H1 (cell line): ENCODE measurements at regions not wholly inside any gene's neighbourhood (a gene's known extent, or its start where the extent isn't known, plus 50 kb on each side); places are given as distances from the start of the nearest gene placed in this dataset.

Source experiments
- CTCF ChIA-PET: fragments of 300-600 bp; sonication (Branson Sonifier 250); formaldehyde crosslinking; loops from one replicate; lab custom pipeline; 2021; ENCODE audit not compliant: partially characterized antibody; lab: Charles Lee
- POLR2A ChIA-PET: fragments of 300-600 bp; sonication (Branson Sonifier 250); formaldehyde crosslinking; loops from one replicate; lab custom pipeline; 2021; ENCODE audit warnings: inconsistent platforms; ENCODE audit not compliant: partially characterized antibody; lab: Charles Lee
- DNase-seq, 2 experiments: peaks; one replicate each; pipeline versions ENCODE4 v3.0.0 to v3.0.0-alpha.2; 2010 to 2022; ENCODE audit warnings: low spot score in 2 of 2, low read depth in 1 of 2, mixed read lengths in 1 of 2
- FAIRE-seq: peaks from 2 replicates; lab custom pipeline; 2011; peaks lifted over from hg19 to GRCh38; lab: Jason Lieb, UNC
- H2AFZ ChIP-seq: 2 replicates; pipeline ENCODE4 v1.8.1; 2012; ENCODE audit warnings: low read length, inconsistent platforms
- H2AK5ac ChIP-seq: 2 replicates; pipeline ENCODE4 v1.6.1; 2013; ENCODE audit warnings: low read depth, low read length
- H2BK120ac ChIP-seq: replicated peaks from 2 replicates; pipeline ENCODE3; 2013; ENCODE audit warnings: low read depth, low read length, inconsistent platforms
- H2BK12ac ChIP-seq: 2 replicates; pipeline ENCODE4 v1.6.1; 2013; ENCODE audit warnings: low read depth, low read length
- H2BK15ac ChIP-seq: 2 replicates; pipeline ENCODE4 v1.6.1; 2013; ENCODE audit warnings: low read length
- H2BK20ac ChIP-seq: 2 replicates; pipeline ENCODE4 v1.6.1; 2013; ENCODE audit warnings: low read length
- H2BK5ac ChIP-seq: 2 replicates; pipeline ENCODE4 v1.6.1; 2013; ENCODE audit warnings: low read depth, low read length
- H3K14ac ChIP-seq: 2 replicates; pipeline ENCODE4 v1.6.1; 2013; ENCODE audit warnings: inconsistent platforms; ENCODE audit not compliant: insufficient read length
- H3K18ac ChIP-seq: 2 replicates; pipeline ENCODE4 v1.6.1; 2013; ENCODE audit warnings: low read length; ENCODE audit errors: extremely low read depth
- H3K23ac ChIP-seq: 2 replicates; pipeline ENCODE4 v1.6.1; 2013; ENCODE audit warnings: inconsistent platforms; ENCODE audit not compliant: insufficient read length
- H3K23me2 ChIP-seq: 2 replicates; pipeline ENCODE4 v1.6.1; 2013; ENCODE audit warnings: low read depth, low read length
- H3K27ac ChIP-seq: 2 replicates; pipeline ENCODE4 v1.6.1; 2011; ENCODE audit warnings: low read depth, low read length, inconsistent platforms
- H3K27me3 ChIP-seq, 4 experiments: replicated peaks in 1 of 4; 1 replicate in 1 of 4; 2 replicates in 3 of 4; pipeline versions ENCODE4 v1.6.1 to v1.8.1; 2011 to 2013; ENCODE audit warnings: low read length in 3 of 4, mild to moderate bottlenecking in 3 of 4, inconsistent platforms in 2 of 4, mixed read lengths in 2 of 4, moderate library complexity in 1 of 4; ENCODE audit not compliant: control insufficient read depth in 3 of 4, insufficient read depth in 3 of 4; ENCODE audit errors: extremely low read depth in 1 of 4
- H3K36me3 ChIP-seq, 4 experiments: 2 replicates each; pipeline versions ENCODE4 v1.6.1 to v1.8.1; 2011 to 2013; ENCODE audit warnings: mild to moderate bottlenecking in 4 of 4, low read length in 3 of 4, moderate library complexity in 2 of 4, control low read depth in 1 of 4, inconsistent platforms in 1 of 4; ENCODE audit not compliant: insufficient read depth in 4 of 4, control insufficient read depth in 2 of 4
- H3K4ac ChIP-seq: replicated peaks from 2 replicates; pipeline ENCODE3; 2013; ENCODE audit warnings: low read length, low read depth, mixed read lengths, inconsistent platforms; ENCODE audit not compliant: insufficient read length
- H3K4me1 ChIP-seq, 4 experiments: replicated peaks in 1 of 4; 1 replicate in 1 of 4; 2 replicates in 3 of 4; pipeline versions ENCODE4 v1.6.1 to v1.8.1; 2011 to 2013; ENCODE audit warnings: low read length in 3 of 4, inconsistent platforms in 2 of 4, mixed read lengths in 1 of 4; ENCODE audit not compliant: insufficient read depth in 4 of 4, control insufficient read depth in 3 of 4
- H3K4me2 ChIP-seq, 2 experiments: 2 replicates each; pipeline versions ENCODE4 v1.6.1 to v1.8.1; 2011 to 2013; ENCODE audit warnings: low read depth in 2 of 2, low read length in 2 of 2, control low read depth in 1 of 2, inconsistent platforms in 1 of 2, mild to moderate bottlenecking in 1 of 2; ENCODE audit not compliant: insufficient read depth in 1 of 2
- H3K4me3 ChIP-seq, 4 experiments: fragments of 200-600, 300-600 bp in 1 of 4; sonication (generic), shearing (Covaris generic), sonication (Bioruptor Twin) in 1 of 4; 2 replicates each; pipeline versions ENCODE4 v1.5.1 to v1.8.1; 2011 to 2016; ENCODE audit warnings: low read length in 4 of 4, low read depth in 3 of 4, control low read depth in 2 of 4, inconsistent platforms in 2 of 4, mild to moderate bottlenecking in 2 of 4, mixed read lengths in 1 of 4, moderate library complexity in 1 of 4; ENCODE audit not compliant: insufficient read depth in 2 of 4; ENCODE audit errors: extremely low read depth in 1 of 4
- H3K56ac ChIP-seq: replicated peaks from 2 replicates; pipeline ENCODE3; 2013; ENCODE audit warnings: low read depth, mild to moderate bottlenecking, mixed read lengths, low read length, inconsistent platforms; ENCODE audit not compliant: insufficient read length
- H3K79me1 ChIP-seq: 2 replicates; pipeline ENCODE4 v1.6.1; 2013; ENCODE audit warnings: low read depth, low read length, control low read depth
- H3K79me2 ChIP-seq, 2 experiments: 2 replicates each; pipeline versions ENCODE4 v1.6.1 to v1.8.1; 2012 to 2013; ENCODE audit warnings: low read length in 2 of 2, mild to moderate bottlenecking in 2 of 2, inconsistent platforms in 1 of 2; ENCODE audit not compliant: insufficient read depth in 2 of 2, control insufficient read depth in 1 of 2
- H3K9ac ChIP-seq, 4 experiments: replicated peaks in 1 of 4; 1 replicate in 1 of 4; 2 replicates in 3 of 4; pipeline versions ENCODE4 v1.6.1 to v1.8.1; 2011 to 2013; ENCODE audit warnings: low read depth in 3 of 4, low read length in 3 of 4, control low read depth in 2 of 4, mild to moderate bottlenecking in 2 of 4, moderate library complexity in 2 of 4, inconsistent platforms in 1 of 4; ENCODE audit errors: extremely low read depth in 1 of 4
- H3K9me3 ChIP-seq, 2 experiments: 2 replicates each; pipeline versions ENCODE4 v1.6.1 to v1.8.1; 2012 to 2013; ENCODE audit warnings: mild to moderate bottlenecking in 2 of 2, moderate library complexity in 2 of 2, control low read depth in 1 of 2, inconsistent platforms in 1 of 2, low read depth in 1 of 2, low read length in 1 of 2, mixed read lengths in 1 of 2; ENCODE audit not compliant: insufficient read depth in 2 of 2
- H4K20me1 ChIP-seq, 2 experiments: replicated peaks in 1 of 2; 2 replicates each; pipeline versions ENCODE3 to v1.8.1; 2011 to 2013; ENCODE audit warnings: inconsistent platforms in 2 of 2, low read length in 2 of 2, mild to moderate bottlenecking in 1 of 2; ENCODE audit not compliant: insufficient read depth in 2 of 2, control insufficient read depth in 1 of 2
- H4K5ac ChIP-seq: 2 replicates; pipeline ENCODE4 v1.6.1; 2013; ENCODE audit warnings: low read length, low read depth, mixed read lengths, inconsistent platforms; ENCODE audit not compliant: insufficient read length
- H4K8ac ChIP-seq: 2 replicates; pipeline ENCODE4 v1.8.0; 2013; ENCODE audit warnings: mild to moderate bottlenecking, moderate library complexity, low read length, inconsistent platforms; ENCODE audit not compliant: insufficient read depth; ENCODE audit errors: extremely low read depth
- H4K91ac ChIP-seq: replicated peaks from 2 replicates; pipeline ENCODE3; 2013; ENCODE audit warnings: low read length, mixed read lengths, inconsistent platforms; ENCODE audit not compliant: insufficient read length
- CBX8 ChIP-seq: fragments of 300-800, 300-1000 bp; sonication (generic); IDR thresholded peaks from 2 replicates; pipeline ENCODE4 v1.7.1; 2016; ENCODE audit warnings: low read depth, low read length, borderline replicate concordance
- GABPA ChIP-seq: IDR thresholded peaks from 2 replicates; pipeline ENCODE4 v1.6.1; 2011; ENCODE audit warnings: mild to moderate bottlenecking, low read length, moderate library complexity, borderline replicate concordance; ENCODE audit not compliant: insufficient read depth
- HDAC2 ChIP-seq, 2 experiments: fragments of 300-600 bp in 1 of 2; sonication (generic) in 1 of 2; IDR thresholded peaks; 2 replicates each; pipeline ENCODE4 v1.6.1; 2011 to 2012; ENCODE audit warnings: low read depth in 2 of 2, low read length in 2 of 2, mild to moderate bottlenecking in 2 of 2, moderate library complexity in 2 of 2, borderline replicate concordance in 1 of 2, inconsistent platforms in 1 of 2
- KDM4A ChIP-seq: IDR thresholded peaks from one replicate; pipeline ENCODE4 v1.7.1; 2012; ENCODE audit warnings: low read depth, mild to moderate bottlenecking, moderate library complexity, low read length, inconsistent platforms; ENCODE audit not compliant: severe bottlenecking
- MAFK ChIP-seq: IDR thresholded peaks from 2 replicates; pipeline ENCODE4 v1.6.1; 2012; ENCODE audit warnings: low read depth, mild to moderate bottlenecking, improper control_type of control experiment, low read length
- NANOG ChIP-seq: IDR thresholded peaks from 2 replicates; pipeline ENCODE4 v1.6.1; 2011; ENCODE audit warnings: low read length, low read depth, mild to moderate bottlenecking, inconsistent platforms; ENCODE audit not compliant: insufficient read depth, poor library complexity, severe bottlenecking
- RBBP5 ChIP-seq: IDR thresholded peaks from 2 replicates; pipeline ENCODE4 v1.7.1; 2012; ENCODE audit warnings: low read depth, mild to moderate bottlenecking, inconsistent platforms, low read length, moderate library complexity, borderline replicate concordance
- RNF2 ChIP-seq: fragments of 200-900, 300-1000 bp; sonication (generic); IDR thresholded peaks from 2 replicates; pipeline ENCODE4 v1.7.1; 2016; ENCODE audit warnings: borderline replicate concordance, low read depth, mild to moderate bottlenecking, antibody characterized with exemption, low read length; ENCODE audit not compliant: poor library complexity, severe bottlenecking; ENCODE audit errors: missing control alignments
- RXRA ChIP-seq: IDR thresholded peaks from 2 replicates; pipeline ENCODE4 v1.6.1; 2011; ENCODE audit warnings: low read depth, mild to moderate bottlenecking, low read length, moderate library complexity; ENCODE audit not compliant: insufficient read depth
- SIN3A ChIP-seq, 2 experiments: IDR thresholded peaks in 1 of 2; conservative IDR thresholded peaks in 1 of 2; 2 replicates each; pipeline ENCODE4 v1.6.1; 2011 to 2012; ENCODE audit warnings: low read length in 2 of 2, improper control_type of control experiment in 1 of 2, low read depth in 1 of 2, mild to moderate bottlenecking in 1 of 2
- SIX5 ChIP-seq: IDR thresholded peaks from 2 replicates; pipeline ENCODE4 v1.6.1; 2011; ENCODE audit warnings: mild to moderate bottlenecking, low read depth, low read length
- TAF7 ChIP-seq: optimal IDR thresholded peaks from 2 replicates; pipeline ENCODE3; 2011; ENCODE audit warnings: low read depth, mild to moderate bottlenecking, inconsistent platforms, low read length, moderate library complexity, borderline replicate concordance
- WGBS, 2 experiments: shearing (Covaris generic) in 1 of 2; methylation state at CpG; one replicate each; pipeline versions ENCODE4 v1.1.6 to v1.1.7; 2013 to 2015; ENCODE audit warnings: low lambda C conversion rate in 2 of 2, mixed read lengths in 2 of 2, inconsistent platforms in 1 of 2, low coverage in 1 of 2, missing lambda C conversion rate in 1 of 2; ENCODE audit not compliant: insufficient replicate concordance in 2 of 2, insufficient coverage in 1 of 2, insufficient read length in 1 of 2; ENCODE audit errors: extremely low coverage in 1 of 2, missing lambda C conversion rate in 1 of 2; 5-methylcytosine and 5-hydroxymethylcytosine counted together

DNA sequence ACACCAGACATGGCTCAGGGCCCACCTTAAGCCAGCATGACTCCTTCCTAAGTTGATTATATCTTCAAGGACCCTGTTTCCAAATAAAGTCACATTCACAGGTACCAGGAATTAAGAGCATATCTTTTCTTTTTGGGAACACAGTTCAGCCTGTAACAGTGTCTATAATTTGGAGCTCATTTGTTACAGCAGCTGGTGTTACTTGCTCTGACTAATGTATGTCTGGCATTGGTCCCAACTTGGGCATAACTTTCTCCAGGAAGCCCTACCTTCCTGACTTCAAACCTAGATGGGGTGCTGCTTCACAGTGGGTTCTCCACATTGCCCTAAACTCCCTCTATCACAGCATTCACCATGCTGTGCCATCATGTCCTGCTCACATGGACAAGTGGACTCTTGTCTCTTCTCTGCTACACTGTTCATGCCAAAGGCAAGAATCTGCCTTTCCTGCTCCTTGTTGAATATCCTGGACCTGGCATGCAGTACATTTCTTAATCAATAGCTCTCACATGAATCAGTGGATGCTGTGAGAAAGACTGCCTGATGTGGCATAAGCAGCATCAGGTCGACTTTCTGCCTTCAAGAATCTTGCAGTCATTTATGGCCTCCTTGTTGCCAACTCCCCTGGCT lies 117.4 kb upstream of the FOXA2 start:
- Histone ChIP-seq H3K23me2 (no peaks in the 10 kb centered on the region; the same call in 1 of the 2 replicates), H3K36me3 (no peaks in the 10 kb centered on the region; a peak in 1 of 8 replicates), H2BK15ac (no peak overlapping the region), H3K27ac (no peak overlapping the region), H3K9ac (no peak overlapping the region), H3K4me3 (no peak overlapping the region), H3K27me3 (no peaks in the 10 kb centered on the region; a peak in 2 of 7 replicates), H3K23ac (no peak overlapping the region), H4K5ac (no peak overlapping the region), H4K91ac (no peak overlapping the region), H2BK20ac (no peak overlapping the region), H3K4ac (no peak overlapping the region), H2AFZ (no peak overlapping the region), H3K4me2 (no peak overlapping the region), H4K20me1 (no peaks in the 10 kb centered on the region), H3K79me1 (no peaks in the 10 kb centered on the region), H4K8ac (no peak overlapping the region), H2BK120ac (no peak overlapping the region), H3K18ac (no peak overlapping the region), H3K14ac (no peak overlapping the region), H2AK5ac (0 out of 2 replicates have a peak overlapping the region, but pooled peaks have one; percentile 40), H2BK5ac (no peak overlapping the region), H3K9me3 (no peaks in the 10 kb centered on the region), H3K56ac (no peak overlapping the region), H3K4me1 (no peaks in the 10 kb centered on the region), H2BK12ac (no peak overlapping the region), H3K79me2 (no peaks in the 10 kb centered on the region)
- DNase-seq (no peak), FAIRE-seq (no peak)
- ChIA-PET CTCF (interaction anchor here (0.7 to 5.4 kb wide), 4 partner anchors 10 to 500 kb away, joined by 3 to 36 read pairs (median 3); no protein-coding TSS in a partner anchor), POLR2A (no interaction called here)
- WGBS, 2 experiments, result 75% methylated on average over 1 of the region's 1 CpG; no CpG with 5 or more reads in 1 of the 2 experiments
- TF ChIP-seq NANOG (no peak), SIX5 (no peak), GABPA (no peak), SIN3A (conservative IDR thresholded peaks at IDR 0.05 in 1 of 2, IDR thresholded peaks at IDR 0.05 in 1 of 2; ENCODE audit: low read depth in 1 of 2, low read length in 2 of 2) (no peak), RBBP5 (no peak), TAF7 (no peak), RNF2 (no peak), MAFK (no peak), KDM4A (no peak), RXRA (no peak), CBX8 (no peak), HDAC2 (IDR thresholded peaks at IDR 0.05; ENCODE audit: borderline replicate concordance in 1 of 2, low read depth in 2 of 2, low read length in 2 of 2) (no peak)
